ENCODE measurements at regions not wholly inside any gene's neighbourhood (a gene's known extent, or its start where the extent isn't known, plus 50 kb on each side); places are given as distances from the start of the nearest gene placed in this dataset.

DNA sequence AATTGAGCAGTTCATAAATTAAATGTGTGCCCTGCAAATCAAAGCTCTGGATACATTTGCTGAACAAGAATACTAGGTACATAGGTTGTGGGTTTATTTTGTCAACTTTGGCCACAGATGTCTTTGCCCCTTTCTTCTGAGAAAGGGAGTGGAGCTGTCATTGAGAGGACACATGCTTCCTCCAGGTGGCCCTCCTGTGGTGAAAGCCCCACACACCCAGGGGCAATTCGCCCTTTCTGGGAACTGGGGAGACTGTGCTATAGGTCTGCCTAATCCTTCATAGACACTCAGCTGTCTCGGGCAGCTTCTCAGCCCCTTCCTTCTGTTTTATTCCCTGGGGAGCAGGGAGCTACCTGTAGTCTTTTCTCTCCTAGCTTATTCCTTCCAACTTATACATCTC is 605.7 kb upstream of the DPP6 start:
- no peak overlapping the region for H3K4me3 ChIP-seq (ENCODE audit: low read depth, low read length)
- TF ChIP-seq, protein P1, sequence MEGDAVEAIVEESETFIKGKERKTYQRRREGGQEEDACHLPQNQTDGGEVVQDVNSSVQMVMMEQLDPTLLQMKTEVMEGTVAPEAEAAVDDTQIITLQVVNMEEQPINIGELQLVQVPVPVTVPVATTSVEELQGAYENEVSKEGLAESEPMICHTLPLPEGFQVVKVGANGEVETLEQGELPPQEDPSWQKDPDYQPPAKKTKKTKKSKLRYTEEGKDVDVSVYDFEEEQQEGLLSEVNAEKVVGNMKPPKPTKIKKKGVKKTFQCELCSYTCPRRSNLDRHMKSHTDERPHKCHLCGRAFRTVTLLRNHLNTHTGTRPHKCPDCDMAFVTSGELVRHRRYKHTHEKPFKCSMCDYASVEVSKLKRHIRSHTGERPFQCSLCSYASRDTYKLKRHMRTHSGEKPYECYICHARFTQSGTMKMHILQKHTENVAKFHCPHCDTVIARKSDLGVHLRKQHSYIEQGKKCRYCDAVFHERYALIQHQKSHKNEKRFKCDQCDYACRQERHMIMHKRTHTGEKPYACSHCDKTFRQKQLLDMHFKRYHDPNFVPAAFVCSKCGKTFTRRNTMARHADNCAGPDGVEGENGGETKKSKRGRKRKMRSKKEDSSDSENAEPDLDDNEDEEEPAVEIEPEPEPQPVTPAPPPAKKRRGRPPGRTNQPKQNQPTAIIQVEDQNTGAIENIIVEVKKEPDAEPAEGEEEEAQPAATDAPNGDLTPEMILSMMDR (IDR thresholded peaks at IDR 0.05; ENCODE audit: low read depth, low read length, missing control alignments): no peak
- DNase-seq (ENCODE audit: low read depth): no peak

DNA sequence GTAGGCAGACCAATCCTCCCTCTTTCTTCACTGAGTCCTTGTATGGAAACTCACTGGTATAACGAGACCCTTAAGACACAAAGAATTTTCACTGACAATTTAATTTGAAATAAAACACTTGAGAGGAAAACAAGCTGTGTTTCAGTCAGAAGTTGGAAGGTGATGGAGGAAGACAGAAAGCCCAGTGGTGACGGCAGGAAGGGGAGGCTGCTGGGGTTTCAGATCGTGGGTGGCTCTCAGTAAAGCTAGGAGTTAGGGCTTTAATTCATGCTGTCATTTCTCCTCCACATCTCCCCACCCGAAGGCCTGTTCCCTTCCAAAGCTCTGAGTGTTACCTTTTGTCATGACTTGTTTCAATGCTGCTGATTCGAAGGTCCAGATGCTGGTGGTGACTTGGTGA is 605.2 kb upstream of the DPP6 start:
- DNase-seq (ENCODE audit: low read depth): no peak
- H3K4me3 ChIP-seq (ENCODE audit: low read depth, low read length): no peak overlapping the region
- TF ChIP-seq, protein P1 (IDR thresholded peaks at IDR 0.05; ENCODE audit: low read depth, low read length, missing control alignments): no peak

DNA sequence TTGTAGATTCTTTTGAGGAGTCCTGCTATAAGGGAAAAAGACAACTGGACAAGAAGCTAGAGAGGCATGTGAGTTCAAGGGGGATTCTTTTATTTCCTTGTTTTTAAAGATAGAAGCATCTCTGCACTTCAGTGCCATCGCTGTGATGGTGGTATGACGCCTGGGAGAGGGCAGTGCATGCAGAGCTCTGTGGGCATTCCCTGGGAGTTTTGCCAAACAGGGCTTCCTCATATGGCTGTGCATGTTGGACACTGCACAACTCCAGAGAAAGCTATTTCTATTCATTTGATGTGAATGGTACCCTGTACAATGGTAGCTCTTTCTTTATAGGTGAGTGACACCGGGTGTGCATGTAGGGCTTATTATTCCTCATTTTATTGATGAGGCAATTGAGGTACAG is 599.5 kb upstream of the DPP6 start:
- DNase-seq (ENCODE audit: low read depth): no peak
- TF ChIP-seq, protein P1 (IDR thresholded peaks at IDR 0.05; ENCODE audit: low read depth, low read length, missing control alignments): no peak
- no peak overlapping the region for H3K4me3 ChIP-seq (ENCODE audit: low read depth, low read length)

DNA sequence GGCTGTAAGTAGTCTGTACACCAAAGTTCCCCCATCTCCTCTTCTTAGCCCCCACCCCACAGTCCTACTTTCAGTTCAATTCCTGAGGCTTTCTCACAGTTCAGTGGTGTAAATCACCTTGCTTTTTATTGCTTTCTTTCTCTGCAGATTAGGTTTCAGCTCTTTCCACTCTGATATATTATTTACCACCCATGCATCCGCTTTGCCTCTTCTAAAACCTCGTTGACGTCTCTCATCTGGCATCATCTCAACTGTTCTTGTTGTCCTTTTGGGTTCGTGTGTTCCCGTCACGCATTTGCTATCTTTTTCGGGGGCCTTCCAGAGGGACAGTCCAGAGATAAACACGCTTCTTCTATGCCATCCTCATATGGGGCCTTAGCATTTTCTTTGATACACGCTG is 597.9 kb upstream of the DPP6 start:
- DNase-seq (ENCODE audit: low read depth): no peak
- H3K4me3 ChIP-seq (ENCODE audit: low read depth, low read length): no peak overlapping the region
- TF ChIP-seq, protein P1 (IDR thresholded peaks at IDR 0.05; ENCODE audit: low read depth, low read length, missing control alignments): no peak

DNA sequence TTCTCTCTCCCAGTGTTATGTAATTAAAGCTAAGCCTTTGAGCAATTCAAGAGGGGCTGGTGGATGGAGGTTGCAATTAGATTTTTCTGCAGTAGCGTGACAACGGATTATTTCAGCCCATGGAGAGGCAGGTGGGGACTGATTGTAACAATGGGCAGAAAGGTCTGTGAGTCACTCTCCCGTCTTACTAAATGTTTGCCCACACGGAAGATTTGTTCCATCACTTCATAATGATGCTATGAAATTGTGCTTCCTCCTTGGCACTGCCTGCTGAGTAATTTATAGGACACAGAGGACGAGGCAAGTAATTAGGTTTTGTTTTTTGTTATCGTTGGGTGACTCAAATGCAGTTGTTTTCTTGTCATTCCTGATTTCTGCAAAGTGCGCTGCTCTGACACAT is 594.5 kb upstream of the DPP6 start:
- TF ChIP-seq, protein P1 (IDR thresholded peaks at IDR 0.05; ENCODE audit: low read depth, low read length, missing control alignments): no peak
- H3K4me3 ChIP-seq (ENCODE audit: low read depth, low read length): no peak overlapping the region
- no peak for DNase-seq (ENCODE audit: low read depth)

DNA sequence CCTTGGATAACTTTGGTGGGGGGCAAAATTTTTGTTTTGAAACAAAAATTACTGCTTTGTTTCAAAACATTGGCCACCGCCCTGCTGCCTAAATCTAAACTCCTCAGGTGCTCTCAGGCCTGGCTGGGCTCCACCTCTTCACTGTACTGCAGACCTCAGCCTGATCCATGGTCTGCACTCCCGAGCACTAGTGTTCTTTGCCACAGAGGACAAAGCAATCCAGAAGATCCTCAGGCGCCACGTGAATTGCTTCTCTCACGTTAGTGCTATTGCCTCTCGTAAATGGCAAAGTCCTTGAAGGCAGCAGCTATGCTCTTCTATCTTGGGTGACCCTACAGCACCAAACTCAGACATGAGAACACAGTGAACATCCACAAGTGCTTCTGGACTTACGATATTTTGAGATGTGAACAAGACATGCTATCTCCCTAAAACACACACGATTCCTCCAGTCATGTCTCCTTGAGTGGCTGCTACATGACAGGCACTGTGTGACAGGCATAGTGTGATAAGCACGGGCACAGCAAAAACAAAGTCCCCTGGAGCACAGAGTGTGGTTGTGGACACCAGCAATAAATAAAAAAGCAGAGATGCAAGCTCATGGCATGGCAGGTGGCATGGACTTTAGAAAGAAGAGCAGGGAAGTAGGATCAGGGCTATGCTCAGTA is 582.1 kb upstream of the DPP6 start:
- no peak overlapping the region for H3K4me3 ChIP-seq (ENCODE audit: low read depth, low read length)
- TF ChIP-seq, protein P1 (IDR thresholded peaks at IDR 0.05; ENCODE audit: low read depth, low read length, missing control alignments): no peak
- no peak for DNase-seq (ENCODE audit: low read depth)

DNA sequence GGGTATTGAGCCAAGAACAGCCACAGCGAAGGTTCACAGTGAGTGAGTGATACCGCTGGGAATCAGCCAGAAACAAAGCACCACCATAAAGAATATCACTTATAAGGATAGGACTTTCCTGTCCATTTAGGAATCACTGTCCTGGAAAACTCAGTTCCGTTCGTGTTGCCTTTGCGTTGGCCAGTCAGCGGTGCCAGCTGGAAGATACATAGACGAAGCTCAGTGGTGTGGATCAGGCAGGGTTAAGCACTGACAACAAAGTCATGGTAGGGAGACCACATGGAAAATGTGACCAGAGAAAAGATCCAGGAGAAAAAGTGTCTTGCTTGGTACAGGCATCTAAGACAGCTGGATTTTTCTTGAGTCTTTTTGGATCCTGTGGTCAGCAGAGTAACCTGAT is 579.7 kb upstream of the DPP6 start:
- H3K4me3 ChIP-seq (ENCODE audit: low read depth, low read length): no peak overlapping the region
- TF ChIP-seq, protein P1 (IDR thresholded peaks at IDR 0.05; ENCODE audit: low read depth, low read length, missing control alignments): no peak
- no peak for DNase-seq (ENCODE audit: low read depth)
